Kasumi-1 (cell line): ENCODE measurements at regions not wholly inside any gene's neighbourhood (a gene's known extent, or its start where the extent isn't known, plus 50 kb on each side); places are given as distances from the start of the nearest gene placed in this dataset.

Experiments
- DNase-seq, 2 experiments: peaks; one replicate each; lab custom pipeline; 2025; lab: John Stamatoyannopoulos, UW

GRCh38 chr10:61140765-61141392 is 196.9 kb upstream of the RHOBTB1 start:
- peak; percentile 72 to 91 for DNase-seq

- no peak for DNase-seq
These were observed 195.6 kb upstream of the RHOBTB1 start for GRCh38 chr10:61139592-61139953.

GRCh38 chr10:61138708-61139591 is 195.0 kb upstream of the RHOBTB1 start:
- DNase-seq: no peak

- no peak for DNase-seq
These were observed 192.2 kb upstream of the RHOBTB1 start for GRCh38 chr10:61136139-61136538.

- no peak for DNase-seq
These were observed 191.3 kb upstream of the RHOBTB1 start for GRCh38 chr10:61135276-61135721.

- DNase-seq: no peak
These were observed 186.4 kb upstream of the RHOBTB1 start for GRCh38 chr10:61130366-61130765.

GRCh38 chr10:61128196-61128595 is 184.2 kb upstream of the RHOBTB1 start:
- no peak for DNase-seq

GRCh38 chr10:61125560-61126170 is 181.7 kb upstream of the RHOBTB1 start:
- peak in 1 of 2 experiments; percentile 8 for DNase-seq

GRCh38 chr10:61124756-61125530 is 181.0 kb upstream of the RHOBTB1 start:
- no peak for DNase-seq

- DNase-seq: no peak
These were observed 176.8 kb upstream of the RHOBTB1 start for GRCh38 chr10:61120805-61121204.

- DNase-seq: no peak
These were observed 175.6 kb upstream of the RHOBTB1 start for GRCh38 chr10:61119573-61119972.

GRCh38 chr10:61115897-61116296 is 171.9 kb upstream of the RHOBTB1 start:
- no peak for DNase-seq

GRCh38 chr10:61112771-61113170 is 168.8 kb upstream of the RHOBTB1 start:
- no peak for DNase-seq

- no peak for DNase-seq
These were observed 167.0 kb upstream of the RHOBTB1 start for GRCh38 chr10:61110936-61111335.

GRCh38 chr10:61110188-61110844 is 166.3 kb upstream of the RHOBTB1 start:
- no peak for DNase-seq

- no peak for DNase-seq
These were observed 164.9 kb upstream of the RHOBTB1 start for GRCh38 chr10:61108915-61109314.

GRCh38 chr10:61100887-61101286 is 156.9 kb upstream of the RHOBTB1 start:
- no peak for DNase-seq

GRCh38 chr10:61099756-61100155 is 155.8 kb upstream of the RHOBTB1 start:
- DNase-seq: no peak

- DNase-seq: no peak
These were observed 155.0 kb upstream of the RHOBTB1 start for GRCh38 chr10:61098966-61099365.

GRCh38 chr10:61097026-61097425 is 153.0 kb upstream of the RHOBTB1 start:
- DNase-seq: peak; percentile 46 to 49

GRCh38 chr10:61096056-61096455 is 152.1 kb upstream of the RHOBTB1 start:
- no peak for DNase-seq

- no peak for DNase-seq
These were observed 147.5 kb upstream of the RHOBTB1 start for GRCh38 chr10:61091531-61091930.
